GM21529 (cell line): ENCODE measurements at regions not wholly inside any gene's neighbourhood (a gene's known extent, or its start where the extent isn't known, plus 50 kb on each side); places are given as distances from the start of the nearest gene placed in this dataset.
"Not testable (repeated sequence)": the region's sequence is repeated elsewhere in the genome, so short reads cannot be mapped to it uniquely, and the experiment has no call there.

Source experiments
- ATAC-seq: cut with Tn5 transposase; IDR thresholded peaks from one replicate; pipeline ENCODE4 v1.9.1; 2021; ENCODE audit not compliant: unreplicated experiment

DNA sequence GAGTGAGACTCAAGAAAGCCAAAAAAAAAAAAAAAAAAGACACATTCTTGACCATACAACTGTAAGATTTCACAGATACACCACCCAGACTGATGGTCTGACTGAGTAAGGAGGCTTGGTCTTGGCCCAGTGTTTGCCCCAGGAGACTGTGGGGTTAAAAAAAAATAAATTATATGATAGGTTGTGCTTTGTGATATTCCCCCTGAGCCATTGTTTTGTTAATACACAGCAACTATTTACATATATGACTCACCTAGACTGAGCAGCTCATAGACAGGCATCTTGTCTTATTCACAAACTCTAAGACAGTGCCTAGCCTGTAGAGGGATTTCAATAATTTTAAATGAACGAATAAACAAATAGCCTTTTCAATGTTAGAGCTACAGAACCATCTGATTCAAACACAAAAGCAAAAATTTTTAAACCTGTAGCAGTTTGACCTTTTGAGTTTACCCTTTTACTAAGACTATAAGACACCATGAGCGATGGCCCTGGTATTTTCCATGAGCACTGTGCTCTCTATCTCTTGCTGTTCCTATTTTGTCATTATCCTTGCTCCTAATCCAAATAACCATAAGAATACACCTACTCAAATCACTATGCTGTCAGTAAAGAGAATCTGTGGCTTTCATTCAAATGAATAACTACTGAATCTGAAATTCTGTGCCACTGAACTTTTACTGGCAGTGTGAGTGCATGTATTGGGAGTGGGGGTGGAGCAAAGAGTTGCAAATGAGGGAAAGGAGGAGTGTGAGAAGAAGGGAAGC is 199.4 kb upstream of the PTBP2 start:
- ATAC-seq, result no peak

DNA sequence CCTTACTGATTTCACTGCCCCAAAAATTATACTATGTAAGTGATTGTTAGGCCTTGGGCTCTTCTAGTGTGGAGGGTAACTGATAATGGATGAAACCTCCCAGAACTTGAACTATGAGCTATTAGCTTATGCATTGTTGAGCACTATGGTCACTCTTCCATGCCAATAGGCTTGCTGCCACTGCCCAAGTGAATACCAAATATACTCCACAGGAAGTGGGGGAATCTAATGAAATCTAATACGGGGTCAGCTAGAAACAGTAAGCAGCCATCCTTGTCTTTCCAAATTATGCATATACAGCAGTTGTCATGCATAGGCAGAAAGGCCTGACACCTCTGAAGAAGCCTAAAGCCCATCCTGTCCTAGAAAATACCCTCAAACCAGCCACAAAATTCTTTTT is 198.7 kb upstream of the PTBP2 start:
- no peak for ATAC-seq

- ATAC-seq, result no peak
Observed at GRCh38 chr1:96524100-96524499, 197.5 kb upstream of the PTBP2 start.

- no peak for ATAC-seq
Observed at GRCh38 chr1:96525657-96526557, 195.7 kb upstream of the PTBP2 start.

- not testable (repeated sequence) for ATAC-seq
Observed at GRCh38 chr1:96528672-96529071, 192.9 kb upstream of the PTBP2 start.

DNA sequence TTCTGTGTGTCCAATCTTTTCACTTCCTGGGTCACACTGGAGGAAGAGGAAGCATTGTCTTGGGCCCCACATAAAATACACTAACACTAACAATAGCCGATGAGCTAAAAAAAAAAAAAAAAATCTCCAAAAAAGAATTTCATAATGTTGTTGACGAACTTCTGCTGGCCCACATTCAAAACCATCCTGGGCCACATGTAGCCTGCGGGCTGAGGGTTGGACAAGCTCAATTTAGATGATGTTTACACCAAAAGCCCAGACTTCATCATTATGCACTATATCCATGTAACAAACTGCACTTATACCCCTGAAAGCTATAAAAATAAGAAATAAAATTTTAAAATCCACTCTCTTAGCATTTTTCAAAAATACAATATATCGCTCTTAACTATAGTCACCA is 187.8 kb upstream of the PTBP2 start:
- ATAC-seq, result no peak

GRCh38 chr1:96536581-96536980 is 185.0 kb upstream of the PTBP2 start:
- ATAC-seq, result no peak

DNA sequence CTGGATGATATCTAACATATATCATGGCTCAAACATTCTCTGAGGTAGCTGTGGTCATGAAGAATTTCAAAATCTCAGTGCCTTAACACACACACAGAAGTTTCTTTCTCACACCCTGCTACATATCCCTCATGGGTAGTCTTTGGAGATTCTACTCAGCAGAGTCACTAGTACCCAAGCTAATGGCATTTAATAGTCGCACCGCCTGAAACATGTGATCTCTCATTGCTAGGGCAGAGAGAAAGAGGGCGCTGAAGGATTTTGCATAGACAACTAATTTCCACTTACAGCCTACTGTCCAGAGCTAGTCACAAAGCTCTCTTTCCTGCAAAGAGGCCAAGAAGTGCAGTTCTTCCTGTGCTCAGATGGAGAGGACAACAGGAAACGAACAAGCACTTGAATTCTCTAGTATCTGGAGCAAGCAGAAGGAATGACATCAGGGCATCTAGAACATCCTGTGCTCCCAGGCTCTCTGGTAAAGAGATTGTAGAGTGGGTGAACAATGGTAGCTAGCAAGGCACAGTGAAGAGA is 183.4 kb upstream of the PTBP2 start:
- ATAC-seq, result no peak

DNA sequence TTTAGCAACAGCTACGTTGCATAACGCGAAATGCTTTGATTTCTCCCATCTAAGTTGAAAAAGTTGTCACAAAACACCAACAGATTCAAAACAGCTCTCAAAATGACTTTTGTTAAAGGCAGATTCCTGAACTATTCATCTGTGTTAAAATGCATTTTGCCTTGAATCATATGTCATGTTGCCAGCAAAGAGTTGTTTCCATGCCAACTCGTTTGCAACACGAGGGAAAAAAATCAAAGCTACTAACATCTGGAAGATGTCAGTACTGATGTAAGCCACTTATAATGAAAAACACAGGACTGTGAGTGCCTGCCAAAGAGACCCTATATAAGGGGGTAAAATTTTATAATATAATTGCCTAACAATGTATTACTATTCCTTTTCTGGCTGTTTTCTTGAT is 182.7 kb upstream of the PTBP2 start:
- ATAC-seq, result no peak

DNA sequence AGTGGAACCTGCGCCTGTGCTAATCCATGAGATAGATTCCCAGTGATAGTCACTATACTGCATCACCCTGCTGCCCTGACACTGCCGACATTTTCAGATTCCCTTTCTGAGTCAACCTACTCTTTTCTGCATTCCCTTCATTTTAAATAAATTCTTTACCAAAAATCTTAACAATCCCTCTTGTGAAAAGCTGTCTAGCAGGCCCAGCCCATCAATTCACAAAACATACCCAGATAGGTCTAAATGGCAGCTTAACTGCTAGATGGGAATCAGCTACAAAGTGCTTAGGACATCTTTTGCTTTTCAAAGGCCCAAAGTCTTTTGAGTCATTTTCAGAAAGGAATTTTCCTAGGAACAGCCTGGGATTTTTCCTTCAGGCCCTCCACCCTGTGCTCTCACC is 180.1 kb upstream of the PTBP2 start:
- no peak for ATAC-seq

DNA sequence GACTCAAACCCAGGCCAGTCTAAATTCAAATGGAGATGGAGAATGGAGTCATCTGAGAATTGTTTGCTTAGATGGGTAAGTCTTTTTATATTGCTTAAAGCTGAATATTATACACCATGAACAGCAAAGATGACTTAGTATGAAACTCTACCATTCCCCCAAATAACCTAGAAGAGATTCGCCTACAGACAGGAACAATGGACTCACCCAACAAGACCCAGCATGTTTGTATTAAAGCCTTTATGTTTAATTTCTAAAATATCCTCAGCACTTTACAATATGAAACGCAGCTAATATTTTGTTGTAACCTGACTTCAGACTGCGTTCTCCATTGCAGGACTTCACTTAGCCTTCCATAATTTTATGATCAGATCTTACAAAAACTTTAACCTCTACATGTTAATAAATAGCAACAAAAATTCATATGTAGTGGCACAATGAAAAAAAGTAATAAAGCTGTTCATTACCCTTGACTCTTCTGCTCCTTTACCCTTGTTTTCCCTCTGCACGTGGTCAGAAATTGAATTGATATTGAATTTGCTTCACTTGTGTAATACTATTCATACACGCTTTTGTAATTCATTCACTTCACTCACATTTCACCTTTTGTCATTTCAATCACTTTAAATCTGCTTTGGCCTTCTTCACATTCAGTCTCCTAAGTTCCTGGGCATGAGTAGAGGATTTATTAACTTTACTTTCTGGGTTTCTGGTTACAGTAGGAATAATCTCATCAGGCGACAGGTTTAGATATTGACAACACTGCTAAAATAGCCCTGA is 177.3 kb upstream of the PTBP2 start:
- no peak for ATAC-seq

DNA sequence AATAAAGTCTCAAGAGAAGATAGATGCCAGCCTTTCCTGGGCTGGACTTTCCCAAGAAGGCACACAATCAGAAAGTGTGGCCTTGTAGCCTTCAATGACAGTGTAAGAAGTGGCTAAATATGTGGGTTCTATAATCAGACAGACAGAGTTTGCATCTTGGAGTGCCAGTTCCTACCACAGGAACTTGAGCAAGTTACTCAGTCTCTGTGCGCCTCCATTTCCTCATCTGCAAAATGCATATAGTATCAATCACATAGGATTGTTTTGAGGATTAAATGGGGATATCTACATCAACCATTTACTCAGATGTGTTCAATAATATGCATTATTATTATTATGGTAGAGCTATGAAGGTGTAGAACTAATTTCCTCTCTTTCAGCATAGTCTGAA is 176.8 kb upstream of the PTBP2 start:
- no peak for ATAC-seq

DNA sequence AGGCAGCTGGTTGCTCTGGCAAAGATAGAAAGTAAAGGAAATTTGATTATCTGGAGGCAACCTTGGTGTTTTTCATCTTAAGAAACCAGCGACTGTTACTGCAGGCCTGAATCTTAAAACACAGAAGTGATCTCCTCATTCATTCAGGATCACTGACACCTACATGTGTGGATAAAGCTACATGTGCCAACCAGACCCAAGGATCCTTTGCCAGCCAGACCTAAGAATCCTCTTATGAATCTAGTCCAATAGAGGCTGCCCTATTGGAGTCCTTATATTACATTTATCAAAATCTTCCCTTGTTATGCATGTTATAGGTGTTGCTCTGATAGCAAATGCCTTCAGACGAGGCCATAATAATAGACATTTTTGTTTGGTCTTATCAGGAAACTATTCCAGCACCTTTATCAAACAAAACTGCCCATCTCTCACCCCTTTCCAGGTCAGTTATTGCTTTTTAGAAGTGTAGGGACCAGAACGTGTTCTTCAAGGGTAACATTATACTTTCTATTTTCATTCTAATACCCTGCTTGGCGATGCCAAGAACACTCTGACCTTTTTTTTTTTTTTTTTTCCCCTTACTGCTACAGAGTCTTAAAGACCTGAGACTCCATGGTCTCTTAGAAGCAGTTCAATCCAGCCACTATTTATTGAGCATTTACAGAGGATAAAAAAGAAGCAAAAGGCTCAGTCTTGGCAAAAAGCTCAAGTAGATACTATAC is 175.5 kb upstream of the PTBP2 start:
- no peak for ATAC-seq

GRCh38 chr1:96550061-96550460 is 171.5 kb upstream of the PTBP2 start:
- ATAC-seq, result no peak

DNA sequence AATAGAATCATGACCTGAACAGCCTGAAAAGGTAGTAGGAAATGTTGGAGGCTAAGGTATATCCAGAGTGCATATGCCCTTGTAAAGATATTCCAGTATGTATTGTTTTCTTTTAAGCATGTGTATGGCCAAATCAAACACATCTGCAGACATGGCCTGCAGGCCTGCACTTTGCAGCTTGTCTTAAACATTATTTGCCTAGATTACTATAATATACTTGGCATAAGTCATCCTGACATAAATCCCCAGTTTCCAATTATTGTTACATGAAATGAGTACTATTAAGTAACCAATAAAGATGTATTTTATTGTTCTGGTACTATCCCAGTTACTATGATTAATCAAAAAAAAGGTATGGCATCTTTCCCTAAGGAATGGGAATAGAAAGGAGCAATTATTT is 169.1 kb upstream of the PTBP2 start:
- no peak for ATAC-seq

- no peak for ATAC-seq
Observed at GRCh38 chr1:96553811-96554210, 167.8 kb upstream of the PTBP2 start.

- ATAC-seq, result no peak
Observed at GRCh38 chr1:96554364-96554763, 167.2 kb upstream of the PTBP2 start.

- no peak for ATAC-seq
Observed at GRCh38 chr1:96557336-96557735, 164.2 kb upstream of the PTBP2 start.

DNA sequence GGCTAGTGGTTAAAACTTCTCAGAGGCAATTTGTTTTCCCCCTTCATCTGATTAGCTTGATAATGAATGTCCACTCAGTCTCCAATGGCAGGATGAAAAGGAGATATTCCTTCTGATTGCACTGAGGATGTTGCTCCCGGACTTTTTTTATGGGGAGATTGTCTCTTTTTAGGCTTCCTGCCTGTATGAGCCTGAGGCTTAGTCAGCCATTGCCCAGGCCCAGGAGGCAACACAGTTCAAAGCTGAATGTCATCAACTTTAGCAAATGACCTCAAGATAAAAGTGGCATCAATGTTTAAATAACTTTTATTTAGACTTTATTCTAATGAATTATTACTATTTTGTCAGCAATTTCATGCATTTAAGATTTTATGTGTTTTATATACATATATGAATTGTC is 162.9 kb upstream of the PTBP2 start:
- ATAC-seq, result no peak

GRCh38 chr1:96559181-96559580 is 162.4 kb upstream of the PTBP2 start:
- no peak for ATAC-seq
